ENCODE measurements at regions not wholly inside any gene's neighbourhood (a gene's known extent, or its start where the extent isn't known, plus 50 kb on each side); places are given as distances from the start of the nearest gene placed in this dataset.

DNA sequence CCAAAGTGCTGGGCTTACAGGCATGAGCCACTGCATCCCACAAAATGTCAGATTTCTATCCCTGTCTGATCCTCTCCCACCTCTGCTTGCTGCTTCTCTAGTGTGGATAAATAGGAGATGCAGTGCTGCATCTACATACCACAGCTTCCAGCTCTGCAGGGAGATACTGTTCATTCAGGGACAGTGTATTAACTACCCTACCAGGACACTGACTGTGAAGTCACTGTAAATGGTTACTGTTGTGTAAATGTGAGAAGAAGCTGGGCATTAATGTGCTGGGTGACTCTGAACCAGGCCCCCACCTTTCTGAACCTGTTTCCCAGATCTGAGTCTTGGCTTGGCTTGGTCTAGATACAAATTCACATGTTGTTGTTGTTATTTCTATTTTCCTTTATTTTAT lies 488.6 kb upstream of the SULF2 start:
- Histone ChIP-seq H3K9me3 (ENCODE audit: control insufficient read depth in 1 of 2, low read length in 2 of 2) (no peaks in the 10 kb centered on the region), H3K9ac (ENCODE audit: low read depth in 1 of 2, low read length in 2 of 2) (no peak overlapping the region), H3K27me3 (ENCODE audit: control insufficient read depth in 1 of 2, insufficient read depth in 2 of 2, low read length in 2 of 2) (peaks cover 0 to 4% of the 10 kb centered on the region in 2 donors), H3K36me3 (ENCODE audit: control insufficient read depth in 1 of 2, insufficient read depth in 2 of 2, low read length in 2 of 2) (no peaks in the 10 kb centered on the region), H3K27ac (ENCODE audit: low read depth, low read length) (no peak overlapping the region), H3K4me3 (ENCODE audit: low read depth in 1 of 2, low read length in 2 of 2) (no peak overlapping the region), H3K4me1 (ENCODE audit: control insufficient read depth in 1 of 2, insufficient read depth in 2 of 2, low read length in 2 of 2) (peaks cover 5 to 6% of the 10 kb centered on the region in 2 donors)

DNA sequence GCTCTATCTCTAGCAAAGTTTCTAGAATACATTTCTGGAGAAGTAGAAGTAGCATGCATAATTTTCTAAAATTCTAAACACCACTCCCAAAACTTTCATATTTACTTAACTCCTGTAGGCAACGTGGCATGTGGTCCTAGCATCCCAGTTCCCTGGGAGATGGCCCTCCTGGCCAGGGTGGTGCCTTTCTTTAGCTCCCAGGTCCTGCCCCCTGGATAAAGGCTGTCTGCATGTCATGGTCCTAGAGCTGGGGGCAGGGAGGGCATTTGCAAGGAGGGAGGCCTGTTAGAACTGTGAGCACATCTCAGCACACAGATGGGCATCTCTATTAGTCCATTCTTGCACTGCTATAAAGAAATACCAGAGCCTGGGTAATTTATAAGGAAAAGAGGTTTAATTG lies 485.6 kb upstream of the SULF2 start:
- H3K4me3 ChIP-seq (ENCODE audit: low read depth in 1 of 2, low read length in 2 of 2), result no peak overlapping the region
- H3K4me1 ChIP-seq (ENCODE audit: control insufficient read depth in 1 of 2, insufficient read depth in 2 of 2, low read length in 2 of 2), result peaks cover 5 to 6% of the 10 kb centered on the region in 2 donors
- H3K27me3 ChIP-seq (ENCODE audit: control insufficient read depth in 1 of 2, insufficient read depth in 2 of 2, low read length in 2 of 2), result peaks cover 0 to 6% of the 10 kb centered on the region in 2 donors
- H3K36me3 ChIP-seq (ENCODE audit: control insufficient read depth in 1 of 2, insufficient read depth in 2 of 2, low read length in 2 of 2), result no peaks in the 10 kb centered on the region
- no peak overlapping the region for H3K9ac ChIP-seq (ENCODE audit: low read depth in 1 of 2, low read length in 2 of 2)
- H3K9me3 ChIP-seq (ENCODE audit: control insufficient read depth in 1 of 2, low read length in 2 of 2), result no peaks in the 10 kb centered on the region
- H3K27ac ChIP-seq (ENCODE audit: low read depth, low read length), result no peak overlapping the region

DNA sequence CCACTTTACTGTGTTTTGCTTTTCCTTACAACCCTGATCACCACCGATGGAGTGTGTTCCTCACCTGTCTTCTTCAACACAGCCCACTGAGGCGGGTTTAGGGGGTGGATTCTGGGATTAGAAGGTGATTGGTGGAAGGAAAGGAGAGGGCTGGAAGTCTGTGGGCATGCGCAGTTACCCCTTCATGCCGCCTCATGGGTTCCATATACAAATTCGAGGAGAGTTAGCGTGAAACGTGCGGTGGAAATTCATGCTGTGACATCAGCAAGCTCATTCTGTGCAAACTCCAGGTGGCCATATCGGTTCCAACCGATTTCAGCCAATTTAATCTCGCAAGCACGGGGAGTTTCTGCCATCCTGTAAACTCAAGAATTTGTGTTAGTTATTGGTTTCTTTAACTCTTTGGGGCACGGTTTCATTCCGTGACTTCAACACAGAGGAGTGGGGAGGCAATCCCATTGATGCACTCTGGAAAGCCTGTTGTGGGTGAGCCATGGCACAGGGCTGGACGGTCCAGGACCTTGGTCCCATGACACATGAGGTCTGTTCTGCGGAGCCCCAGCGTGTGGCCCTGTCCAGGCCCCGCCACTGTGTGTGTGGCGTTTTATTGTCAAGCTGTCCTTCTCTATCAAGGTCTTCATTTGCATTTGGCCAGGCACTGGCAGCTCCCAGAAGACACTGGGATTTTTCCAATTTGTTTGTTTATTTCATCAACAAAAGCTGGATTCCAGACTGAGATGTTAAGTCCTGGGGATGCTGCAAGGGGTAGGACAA lies 482.8 kb upstream of the SULF2 start:
- H3K4me1 ChIP-seq (ENCODE audit: control insufficient read depth in 1 of 2, insufficient read depth in 2 of 2, low read length in 2 of 2), result no peaks in the 10 kb centered on the region
- peaks cover 0 to 6% of the 10 kb centered on the region in 2 donors for H3K27me3 ChIP-seq (ENCODE audit: control insufficient read depth in 1 of 2, insufficient read depth in 2 of 2, low read length in 2 of 2)
- H3K9ac ChIP-seq (ENCODE audit: low read depth in 1 of 2, low read length in 2 of 2), result no peak overlapping the region
- H3K27ac ChIP-seq (ENCODE audit: low read depth, low read length), result no peak overlapping the region
- no peaks in the 10 kb centered on the region for H3K36me3 ChIP-seq (ENCODE audit: control insufficient read depth in 1 of 2, insufficient read depth in 2 of 2, low read length in 2 of 2)
- H3K4me3 ChIP-seq (ENCODE audit: low read depth in 1 of 2, low read length in 2 of 2), result no peak overlapping the region
- H3K9me3 ChIP-seq (ENCODE audit: control insufficient read depth in 1 of 2, low read length in 2 of 2), result no peaks in the 10 kb centered on the region

DNA sequence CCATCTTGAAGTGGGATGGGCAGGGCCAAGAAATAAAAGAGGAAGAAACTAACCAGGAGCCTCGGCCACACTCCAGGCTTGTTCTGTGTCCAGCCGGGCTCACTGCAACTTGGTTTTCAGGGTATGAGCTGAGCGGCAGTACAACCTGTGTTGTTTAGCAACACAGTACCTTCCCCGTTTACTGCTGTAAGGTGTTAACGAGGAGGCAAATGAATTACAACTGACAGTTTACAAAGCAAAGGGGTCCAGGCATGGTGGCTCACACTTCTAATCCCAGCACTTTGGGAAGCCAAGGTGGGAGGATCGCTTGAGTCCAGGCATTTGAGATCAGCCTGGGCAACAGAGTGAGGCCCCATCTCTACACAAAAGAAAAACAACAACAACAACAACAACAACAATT lies 481.3 kb upstream of the SULF2 start:
- H3K4me3 ChIP-seq (ENCODE audit: low read depth in 1 of 2, low read length in 2 of 2), result no peak overlapping the region
- H3K27me3 ChIP-seq (ENCODE audit: control insufficient read depth in 1 of 2, insufficient read depth in 2 of 2, low read length in 2 of 2), result peaks cover 0 to 2% of the 10 kb centered on the region in 2 donors
- H3K36me3 ChIP-seq (ENCODE audit: control insufficient read depth in 1 of 2, insufficient read depth in 2 of 2, low read length in 2 of 2), result no peaks in the 10 kb centered on the region
- no peaks in the 10 kb centered on the region for H3K9me3 ChIP-seq (ENCODE audit: control insufficient read depth in 1 of 2, low read length in 2 of 2)
- H3K9ac ChIP-seq (ENCODE audit: low read depth in 1 of 2, low read length in 2 of 2), result no peak overlapping the region
- no peaks in the 10 kb centered on the region for H3K4me1 ChIP-seq (ENCODE audit: control insufficient read depth in 1 of 2, insufficient read depth in 2 of 2, low read length in 2 of 2)
- no peak overlapping the region for H3K27ac ChIP-seq (ENCODE audit: low read depth, low read length)

DNA sequence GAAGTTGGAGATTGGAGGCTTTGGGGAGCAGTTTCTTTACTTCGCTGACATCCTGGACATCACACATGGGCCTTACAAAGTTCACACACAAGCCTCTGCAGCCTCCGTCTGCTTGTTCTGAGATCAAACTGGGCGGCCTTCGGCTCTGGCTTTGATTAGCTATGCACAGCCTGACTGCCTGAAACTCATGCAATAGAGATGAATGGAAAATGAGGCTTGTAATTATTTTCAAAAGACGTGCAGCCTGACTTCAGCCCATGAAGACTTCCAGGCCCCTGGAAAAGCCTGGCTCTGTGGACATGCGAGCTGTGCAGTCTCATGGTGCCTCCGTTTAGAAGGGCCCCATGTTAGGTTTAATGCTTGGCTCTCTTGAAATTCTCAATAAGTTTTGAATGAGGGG lies 480.5 kb upstream of the SULF2 start:
- Histone ChIP-seq H3K9me3 (ENCODE audit: control insufficient read depth in 1 of 2, low read length in 2 of 2) (no peaks in the 10 kb centered on the region), H3K9ac (ENCODE audit: low read depth in 1 of 2, low read length in 2 of 2) (no peak overlapping the region), H3K27ac (ENCODE audit: low read depth, low read length) (no peak overlapping the region), H3K36me3 (ENCODE audit: control insufficient read depth in 1 of 2, insufficient read depth in 2 of 2, low read length in 2 of 2) (no peaks in the 10 kb centered on the region), H3K27me3 (ENCODE audit: control insufficient read depth in 1 of 2, insufficient read depth in 2 of 2, low read length in 2 of 2) (peaks cover 0 to 2% of the 10 kb centered on the region in 2 donors), H3K4me1 (ENCODE audit: control insufficient read depth in 1 of 2, insufficient read depth in 2 of 2, low read length in 2 of 2) (no peaks in the 10 kb centered on the region), H3K4me3 (ENCODE audit: low read depth in 1 of 2, low read length in 2 of 2) (no peak overlapping the region)

DNA sequence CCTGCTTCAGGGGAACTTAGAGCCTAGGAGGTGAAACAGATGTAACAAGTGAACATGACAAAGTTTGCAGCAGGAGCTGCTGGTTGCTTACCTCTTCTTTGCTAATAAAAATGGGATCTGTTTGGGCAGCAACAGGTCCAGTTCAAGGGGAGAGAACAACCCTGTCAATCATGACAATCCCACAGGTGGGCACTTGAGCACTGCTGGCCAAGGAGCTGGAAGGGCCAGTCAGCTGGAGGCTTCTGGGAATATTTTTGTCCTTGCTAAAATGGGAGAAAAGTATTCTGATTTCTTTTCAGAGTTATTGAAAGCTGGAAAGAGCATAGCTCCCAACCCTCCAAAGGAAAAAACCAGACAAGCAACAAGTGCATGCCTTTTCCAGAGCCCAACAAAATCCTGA lies 477.7 kb upstream of the SULF2 start:
- Histone ChIP-seq H3K9ac (ENCODE audit: low read depth in 1 of 2, low read length in 2 of 2) (no peak overlapping the region), H3K27ac (ENCODE audit: low read depth, low read length) (no peak overlapping the region), H3K36me3 (ENCODE audit: control insufficient read depth in 1 of 2, insufficient read depth in 2 of 2, low read length in 2 of 2) (no peaks in the 10 kb centered on the region), H3K4me3 (ENCODE audit: low read depth in 1 of 2, low read length in 2 of 2) (no peak overlapping the region), H3K9me3 (ENCODE audit: control insufficient read depth in 1 of 2, low read length in 2 of 2) (no peaks in the 10 kb centered on the region), H3K4me1 (ENCODE audit: control insufficient read depth in 1 of 2, insufficient read depth in 2 of 2, low read length in 2 of 2) (no peaks in the 10 kb centered on the region), H3K27me3 (ENCODE audit: control insufficient read depth in 1 of 2, insufficient read depth in 2 of 2, low read length in 2 of 2) (no peaks in the 10 kb centered on the region)

DNA sequence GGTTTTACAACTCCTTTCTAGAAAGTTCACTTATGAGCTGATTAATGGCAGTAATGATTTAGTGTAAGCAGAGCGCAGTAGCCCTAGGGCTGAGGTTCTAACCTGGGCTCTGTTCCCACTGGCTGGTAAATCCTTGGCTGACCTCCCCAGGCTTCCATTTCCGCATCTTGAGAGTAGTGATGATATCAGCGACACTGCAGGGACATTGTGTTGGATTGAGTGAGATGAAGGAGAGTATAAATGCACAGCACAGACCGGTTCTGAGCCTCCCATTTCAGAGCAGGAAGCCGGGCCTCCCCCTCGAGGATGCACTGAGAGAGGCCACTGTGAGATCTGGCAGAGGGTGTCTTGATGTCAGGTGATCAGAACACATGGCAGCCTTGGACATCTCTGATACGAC lies 477.2 kb upstream of the SULF2 start:
- no peaks in the 10 kb centered on the region for H3K36me3 ChIP-seq (ENCODE audit: control insufficient read depth in 1 of 2, insufficient read depth in 2 of 2, low read length in 2 of 2)
- no peak overlapping the region for H3K27ac ChIP-seq (ENCODE audit: low read depth, low read length)
- no peaks in the 10 kb centered on the region for H3K9me3 ChIP-seq (ENCODE audit: control insufficient read depth in 1 of 2, low read length in 2 of 2)
- no peak overlapping the region for H3K4me3 ChIP-seq (ENCODE audit: low read depth in 1 of 2, low read length in 2 of 2)
- H3K27me3 ChIP-seq (ENCODE audit: control insufficient read depth in 1 of 2, insufficient read depth in 2 of 2, low read length in 2 of 2), result no peaks in the 10 kb centered on the region
- no peaks in the 10 kb centered on the region for H3K4me1 ChIP-seq (ENCODE audit: control insufficient read depth in 1 of 2, insufficient read depth in 2 of 2, low read length in 2 of 2)
- H3K9ac ChIP-seq (ENCODE audit: low read depth in 1 of 2, low read length in 2 of 2), result no peak overlapping the region

DNA sequence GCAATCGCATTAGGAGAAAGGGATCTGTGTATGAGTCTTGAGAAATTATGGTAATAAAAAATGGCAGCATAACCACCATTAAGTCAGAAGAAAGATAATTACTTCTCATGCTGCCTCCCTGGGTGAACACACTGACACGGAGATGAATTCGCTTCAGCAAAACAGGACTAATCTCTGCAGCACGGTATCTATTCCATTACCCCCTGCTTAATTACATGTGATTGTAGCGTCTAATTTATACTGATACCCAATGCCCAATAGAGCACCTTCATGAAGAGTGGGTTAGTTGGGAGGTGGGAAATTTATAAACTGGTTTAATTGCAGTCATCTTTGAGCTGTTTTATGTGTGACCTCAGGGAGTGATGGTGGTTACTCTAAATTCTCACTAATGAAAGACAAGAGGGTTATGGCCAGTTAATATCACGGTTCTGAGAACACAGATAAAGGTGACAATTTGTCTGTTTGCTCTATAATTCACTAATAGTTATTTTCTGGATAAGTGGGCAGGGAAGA lies 476.2 kb upstream of the SULF2 start:
- no peaks in the 10 kb centered on the region for H3K36me3 ChIP-seq (ENCODE audit: control insufficient read depth in 1 of 2, insufficient read depth in 2 of 2, low read length in 2 of 2)

DNA sequence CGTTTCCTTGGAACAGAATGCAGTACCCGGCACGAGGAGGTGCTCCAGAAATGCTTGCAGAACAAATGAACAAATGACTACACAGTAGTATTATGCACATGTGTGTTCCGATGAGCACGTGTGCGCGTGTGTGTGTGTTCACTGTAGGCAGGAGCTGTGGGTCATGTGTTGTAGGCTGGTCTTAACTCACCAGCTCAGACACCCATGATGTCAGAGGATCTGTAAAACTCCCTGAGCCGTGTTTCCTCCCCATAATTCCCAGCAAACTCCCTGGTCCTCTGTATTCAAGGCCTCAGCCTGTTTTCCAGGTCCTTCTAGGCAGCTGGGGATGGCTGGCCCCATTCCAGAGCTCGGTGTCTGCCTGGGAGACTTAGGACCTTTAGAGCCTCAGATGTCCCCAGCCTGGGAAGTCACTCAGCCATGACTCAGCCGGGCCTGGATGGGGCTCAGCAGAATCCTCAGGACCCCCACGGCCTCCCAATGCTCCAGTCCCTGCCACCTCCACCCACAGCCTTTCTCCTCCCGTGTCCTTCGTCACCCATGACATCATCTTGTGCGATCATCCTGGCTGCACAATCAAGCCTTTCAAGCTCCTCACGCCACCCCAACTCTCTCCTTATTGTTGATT lies 475.0 kb upstream of the SULF2 start:
- no peak overlapping the region for H3K4me3 ChIP-seq (ENCODE audit: low read depth in 1 of 2, low read length in 2 of 2)
- no peaks in the 10 kb centered on the region for H3K27me3 ChIP-seq (ENCODE audit: control insufficient read depth in 1 of 2, insufficient read depth in 2 of 2, low read length in 2 of 2)
- H3K36me3 ChIP-seq (ENCODE audit: control insufficient read depth in 1 of 2, insufficient read depth in 2 of 2, low read length in 2 of 2), result no peaks in the 10 kb centered on the region
- H3K9ac ChIP-seq (ENCODE audit: low read depth in 1 of 2, low read length in 2 of 2), result no peak overlapping the region
- H3K27ac ChIP-seq (ENCODE audit: low read depth, low read length), result no peak overlapping the region
- no peaks in the 10 kb centered on the region for H3K9me3 ChIP-seq (ENCODE audit: control insufficient read depth in 1 of 2, low read length in 2 of 2)
- H3K4me1 ChIP-seq (ENCODE audit: control insufficient read depth in 1 of 2, insufficient read depth in 2 of 2, low read length in 2 of 2), result no peaks in the 10 kb centered on the region

More for the DNA sequence above, 476.2 kb upstream of the SULF2 start:
- Histone ChIP-seq H3K27me3 (ENCODE audit: control insufficient read depth in 1 of 2, insufficient read depth in 2 of 2, low read length in 2 of 2) (no peaks in the 10 kb centered on the region), H3K9ac (ENCODE audit: low read depth in 1 of 2, low read length in 2 of 2) (no peak overlapping the region), H3K9me3 (ENCODE audit: control insufficient read depth in 1 of 2, low read length in 2 of 2) (no peaks in the 10 kb centered on the region), H3K4me1 (ENCODE audit: control insufficient read depth in 1 of 2, insufficient read depth in 2 of 2, low read length in 2 of 2) (no peaks in the 10 kb centered on the region), H3K4me3 (ENCODE audit: low read depth in 1 of 2, low read length in 2 of 2) (no peak overlapping the region), H3K27ac (ENCODE audit: low read depth, low read length) (no peak overlapping the region)

DNA sequence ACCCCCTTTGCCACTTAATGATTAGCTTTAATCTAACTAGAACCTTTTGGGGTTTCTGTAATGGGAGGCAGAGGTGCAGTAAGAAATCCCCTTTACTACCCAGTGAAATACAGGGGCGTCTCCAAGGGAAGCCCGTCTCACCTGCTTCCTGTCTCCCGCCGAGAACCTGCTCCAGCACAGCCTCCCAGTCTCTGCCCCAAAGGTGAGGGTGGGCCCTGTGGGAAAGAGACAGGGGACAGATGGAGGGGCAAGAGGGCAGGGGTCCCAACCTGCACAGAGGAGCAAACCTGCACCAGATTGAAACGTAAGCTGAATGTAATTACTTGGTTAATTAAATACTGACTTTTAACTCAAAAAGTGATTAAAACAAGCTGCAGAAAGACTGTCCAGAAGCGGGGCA lies 474.2 kb upstream of the SULF2 start:
- Histone ChIP-seq H3K9ac (ENCODE audit: low read depth in 1 of 2, low read length in 2 of 2) (no peak overlapping the region), H3K27me3 (ENCODE audit: control insufficient read depth in 1 of 2, insufficient read depth in 2 of 2, low read length in 2 of 2) (no peaks in the 10 kb centered on the region), H3K9me3 (ENCODE audit: control insufficient read depth in 1 of 2, low read length in 2 of 2) (no peaks in the 10 kb centered on the region), H3K36me3 (ENCODE audit: control insufficient read depth in 1 of 2, insufficient read depth in 2 of 2, low read length in 2 of 2) (no peaks in the 10 kb centered on the region), H3K4me3 (ENCODE audit: low read depth in 1 of 2, low read length in 2 of 2) (no peak overlapping the region), H3K4me1 (ENCODE audit: control insufficient read depth in 1 of 2, insufficient read depth in 2 of 2, low read length in 2 of 2) (no peaks in the 10 kb centered on the region), H3K27ac (ENCODE audit: low read depth, low read length) (no peak overlapping the region)
